ENCODE measurements at regions not wholly inside any gene's neighbourhood (a gene's known extent, or its start where the extent isn't known, plus 50 kb on each side); places are given as distances from the start of the nearest gene placed in this dataset.

DNA sequence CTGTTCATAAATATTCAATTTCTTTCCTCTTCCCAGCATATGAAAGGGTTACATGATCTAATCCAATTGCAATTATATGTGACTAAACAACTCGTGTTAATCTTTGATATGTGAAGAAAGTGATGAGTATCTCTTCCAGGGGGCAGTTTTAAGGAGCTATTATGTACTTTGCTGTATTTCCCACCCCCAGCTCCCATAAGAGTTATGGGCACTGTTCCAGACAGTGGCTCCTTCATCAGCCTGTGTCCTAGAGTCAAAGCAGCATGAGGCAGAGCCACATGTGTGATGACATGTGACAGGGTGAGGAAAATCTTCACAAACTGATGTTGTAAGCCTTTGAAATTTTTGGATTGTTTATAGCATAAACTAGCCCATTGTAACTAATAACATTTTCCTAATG, 315.4 kb downstream of the DIPK2A start:
- Histone ChIP-seq H3K4me1 (ENCODE audit: control insufficient read depth in 1 of 2, low read depth in 2 of 2) (no peaks in the 10 kb centered on the region), H3K27ac (no peak overlapping the region), H3K4me3 (no peak overlapping the region), H3K36me3 (no peaks in the 10 kb centered on the region), H3K27me3 (replicated peaks; ENCODE audit: insufficient read depth) (no peaks in the 10 kb centered on the region), H3K9me3 (no peaks in the 10 kb centered on the region)
- no peak for DNase-seq (ENCODE audit: low spot score)
- no peak for TF ChIP-seq CTCF (IDR thresholded peaks at IDR 0.05)
- ATAC-seq (ENCODE audit: insufficient number of reproducible peaks, low FRiP score, low read depth): no peak

- no peaks in the 10 kb centered on the region for H3K27me3 ChIP-seq (replicated peaks; ENCODE audit: insufficient read depth)
- H3K9me3 ChIP-seq: no peaks in the 10 kb centered on the region
- no peak overlapping the region for H3K4me3 ChIP-seq
- no peak for TF ChIP-seq CTCF (IDR thresholded peaks at IDR 0.05)
- ATAC-seq (ENCODE audit: insufficient number of reproducible peaks, low FRiP score, low read depth) (no peak), DNase-seq (ENCODE audit: low spot score) (no peak)
- no peak overlapping the region for H3K27ac ChIP-seq
- H3K4me1 ChIP-seq (ENCODE audit: control insufficient read depth in 1 of 2, low read depth in 2 of 2): no peaks in the 10 kb centered on the region
- H3K36me3 ChIP-seq: no peaks in the 10 kb centered on the region
Observed at GRCh38 chr3:144289057-144289456, 317.4 kb downstream of the DIPK2A start.

GRCh38 chr3:144294659-144295538, 323.3 kb downstream of the DIPK2A start:
- DNase-seq (ENCODE audit: low spot score) (no peak), ATAC-seq (ENCODE audit: insufficient number of reproducible peaks, low FRiP score, low read depth) (no peak)
- Histone ChIP-seq H3K27me3 (replicated peaks; ENCODE audit: insufficient read depth) (no peaks in the 10 kb centered on the region), H3K36me3 (no peaks in the 10 kb centered on the region), H3K4me1 (ENCODE audit: control insufficient read depth in 1 of 2, low read depth in 2 of 2) (no peaks in the 10 kb centered on the region), H3K27ac (no peak overlapping the region), H3K9me3 (no peaks in the 10 kb centered on the region), H3K4me3 (no peak overlapping the region)
- no peak for TF ChIP-seq CTCF (IDR thresholded peaks at IDR 0.05)

- Histone ChIP-seq H3K27me3 (replicated peaks; ENCODE audit: insufficient read depth) (no peaks in the 10 kb centered on the region), H3K9me3 (no peaks in the 10 kb centered on the region), H3K4me1 (ENCODE audit: control insufficient read depth in 1 of 2, low read depth in 2 of 2) (no peaks in the 10 kb centered on the region), H3K4me3 (no peak overlapping the region), H3K27ac (no peak overlapping the region), H3K36me3 (no peaks in the 10 kb centered on the region)
- ATAC-seq (ENCODE audit: insufficient number of reproducible peaks, low FRiP score, low read depth) (no peak), DNase-seq (ENCODE audit: low spot score) (no peak)
- no peak for TF ChIP-seq CTCF (IDR thresholded peaks at IDR 0.05)
Observed at GRCh38 chr3:144295613-144296012, 324.0 kb downstream of the DIPK2A start.

DNA sequence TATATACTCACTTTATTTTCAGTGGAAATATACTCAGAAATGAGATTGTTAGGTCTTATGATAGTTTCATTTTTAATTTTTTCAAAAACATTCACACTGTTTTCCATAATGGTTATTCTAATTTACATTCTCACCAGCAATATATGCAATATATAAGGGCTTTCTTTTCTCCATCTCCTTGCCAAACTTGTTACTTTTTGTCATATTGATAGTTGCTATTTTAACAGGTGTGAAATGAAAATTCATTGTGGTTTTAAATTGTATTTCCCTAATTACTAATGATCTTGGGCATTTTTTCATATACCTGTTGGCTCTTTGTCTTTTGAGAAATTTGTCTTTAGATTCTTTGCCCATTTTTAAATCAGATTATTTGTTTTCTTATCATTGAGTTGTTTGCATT, 325.2 kb downstream of the DIPK2A start:
- DNase-seq (ENCODE audit: low spot score) (no peak), ATAC-seq (ENCODE audit: insufficient number of reproducible peaks, low FRiP score, low read depth) (no peak)
- no peak for TF ChIP-seq CTCF (IDR thresholded peaks at IDR 0.05)
- no peaks in the 10 kb centered on the region for H3K27me3 ChIP-seq (replicated peaks; ENCODE audit: insufficient read depth)
- no peak overlapping the region for H3K4me3 ChIP-seq
- H3K27ac ChIP-seq: no peak overlapping the region
- no peaks in the 10 kb centered on the region for H3K4me1 ChIP-seq (ENCODE audit: control insufficient read depth in 1 of 2, low read depth in 2 of 2)
- H3K36me3 ChIP-seq: no peaks in the 10 kb centered on the region
- H3K9me3 ChIP-seq: no peaks in the 10 kb centered on the region
